Pancreas (tissue), 10 donors: ENCODE measurements at regions not wholly inside any gene's neighbourhood (a gene's known extent, or its start where the extent isn't known, plus 50 kb on each side); places are given as distances from the start of the nearest gene placed in this dataset.

Experiments used
- ATAC-seq, 4 donors: fragments of 200-7000 bp; cut with Tn5 transposase; one replicate each; pipeline versions ENCODE4 v1.8.0 to v1.9.1; 2020; ENCODE audit warnings: mild to moderate bottlenecking in 4 of 4, moderate library complexity in 4 of 4
- DNase-seq, 6 donors: peaks; one replicate each; pipeline ENCODE4 v3.0.0-alpha.2; 2020
- FAIRE-seq: peaks from 2 replicates; lab custom pipeline; 2012; peaks lifted over from hg19 to GRCh38; lab: Jason Lieb, UNC
- H3K27ac ChIP-seq, 4 donors: fragments of 200-600 bp; sonication (generic); 1 replicate in 3 of 4; 2 replicates in 1 of 4; pipeline versions ENCODE4 v1.5.0 to v1.8.0; 2020
- H3K27me3 ChIP-seq, 4 donors: fragments of 200-600 bp; one replicate each; pipeline ENCODE4 v1.8.0; 2021
- H3K36me3 ChIP-seq, 3 donors: fragments of 200-600 bp; sonication (generic) in 1 of 3; one replicate each; pipeline versions ENCODE4 v1.5.0 to v1.8.0; 2020 to 2021
- H3K4me1 ChIP-seq, 3 donors: fragments of 200-600 bp; one replicate each; pipeline ENCODE4 v1.8.0; 2021
- H3K4me3 ChIP-seq, 4 donors: fragments of 200-600 bp; sonication (generic) in 2 of 4; one replicate each; pipeline versions ENCODE4 v1.5.0 to v1.8.0; 2020 to 2021
- H3K9me3 ChIP-seq, 4 donors: fragments of 200-600 bp; one replicate each; pipeline ENCODE4 v1.8.0; 2021
- whole genome bisulfite sequencing, 2 donors: extraction: QIAGEN DNeasy Blood & Tissue Kit; methylation state at CpG; one replicate each; pipeline ENCODE4 v1.1.7; 2013; 5-methylcytosine and 5-hydroxymethylcytosine counted together
- intact Hi-C, 3 donors: fragments of 100-400 bp; cut with DNase I; formaldehyde crosslinking; loops; one replicate each; pipeline versions ENCODE4 v1.11.1 to v1.14.2; 2022
- TF ChIP-seq, protein P1 (sequence below), 4 donors: fragments of 200-600 bp; sonication (generic) in 3 of 4; IDR thresholded peaks; one replicate each; pipeline versions ENCODE4 v1.5.0 to v1.8.0; 2021; ENCODE audit warnings: antibody characterized with exemption in 4 of 4
- donor health status: healthy with polysubstance abuse.
- donor health status: DM: no; HTN: no; CAD: no; lungs with moderate emphysema.
- donor health status: DM: no; HTN: no; CAD: no.
- donor health status: control.
- donor health status: control.
- donor health status: Bipolar disorder and iron deficiency.
- donor health status: DM: yes; HTN: yes; CAD: no.
- donor health status: DM: no; HTN: no; CAD: no.
- donor health status: DM: no; HTN: no; CAD: no.
- donor health status: DM: yes; HTN: yes; CAD: no.

DNA sequence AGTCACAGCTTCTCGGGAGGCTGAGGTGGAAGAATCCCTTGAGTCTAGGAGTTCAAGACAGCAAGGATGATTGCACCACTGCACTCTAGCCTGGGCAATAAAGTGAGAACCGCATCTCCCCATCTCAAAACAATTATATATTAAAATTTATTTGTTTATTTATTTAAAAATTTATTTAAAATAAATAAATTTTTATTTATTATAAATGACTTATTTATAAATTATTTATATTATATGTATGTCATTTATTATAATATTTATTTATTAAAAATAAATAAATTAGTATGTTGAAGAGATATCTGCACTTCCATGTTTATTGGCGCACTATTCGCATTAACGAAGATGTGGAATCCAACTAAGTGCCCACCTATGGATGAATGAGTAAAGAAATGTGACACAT is 683.2 kb upstream of the BRINP3 start:
- no peaks in the 10 kb centered on the region for H3K4me1 ChIP-seq
- intact Hi-C loops, result no loop called here
- FAIRE-seq (peak; percentile 72), ATAC-seq (no peak), DNase-seq (no peak)
- H3K27ac ChIP-seq, result no peak overlapping the region
- no peak overlapping the region for H3K4me3 ChIP-seq
- H3K27me3 ChIP-seq, result no peaks in the 10 kb centered on the region
- H3K9me3 ChIP-seq, result no peaks in the 10 kb centered on the region
- 88 to 91% methylated on average over 5 of the region's 5 CpGs for WGBS, 2 donors
- TF ChIP-seq, protein P1, sequence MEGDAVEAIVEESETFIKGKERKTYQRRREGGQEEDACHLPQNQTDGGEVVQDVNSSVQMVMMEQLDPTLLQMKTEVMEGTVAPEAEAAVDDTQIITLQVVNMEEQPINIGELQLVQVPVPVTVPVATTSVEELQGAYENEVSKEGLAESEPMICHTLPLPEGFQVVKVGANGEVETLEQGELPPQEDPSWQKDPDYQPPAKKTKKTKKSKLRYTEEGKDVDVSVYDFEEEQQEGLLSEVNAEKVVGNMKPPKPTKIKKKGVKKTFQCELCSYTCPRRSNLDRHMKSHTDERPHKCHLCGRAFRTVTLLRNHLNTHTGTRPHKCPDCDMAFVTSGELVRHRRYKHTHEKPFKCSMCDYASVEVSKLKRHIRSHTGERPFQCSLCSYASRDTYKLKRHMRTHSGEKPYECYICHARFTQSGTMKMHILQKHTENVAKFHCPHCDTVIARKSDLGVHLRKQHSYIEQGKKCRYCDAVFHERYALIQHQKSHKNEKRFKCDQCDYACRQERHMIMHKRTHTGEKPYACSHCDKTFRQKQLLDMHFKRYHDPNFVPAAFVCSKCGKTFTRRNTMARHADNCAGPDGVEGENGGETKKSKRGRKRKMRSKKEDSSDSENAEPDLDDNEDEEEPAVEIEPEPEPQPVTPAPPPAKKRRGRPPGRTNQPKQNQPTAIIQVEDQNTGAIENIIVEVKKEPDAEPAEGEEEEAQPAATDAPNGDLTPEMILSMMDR (IDR thresholded peaks at IDR 0.05), result no peak
- no peaks in the 10 kb centered on the region for H3K36me3 ChIP-seq

DNA sequence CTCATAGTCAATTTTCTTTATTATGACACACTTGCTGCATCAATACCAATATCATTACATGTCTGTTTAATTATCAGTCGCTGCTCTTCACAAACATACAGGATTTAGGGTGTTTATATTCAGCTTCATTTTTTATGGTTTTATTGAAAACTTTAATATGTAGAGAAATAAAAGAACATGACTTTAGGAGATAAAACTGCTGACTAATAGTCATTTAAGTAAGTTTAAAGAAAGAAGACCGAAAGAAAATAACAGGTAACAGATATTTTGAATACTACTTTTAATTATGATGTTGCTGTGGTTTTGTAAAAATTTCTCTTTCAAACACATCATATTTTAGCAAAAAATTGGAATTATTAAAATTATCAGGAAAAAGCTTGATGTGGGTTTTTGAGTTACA is 685.1 kb upstream of the BRINP3 start:
- Histone ChIP-seq H3K27me3 (no peaks in the 10 kb centered on the region), H3K4me3 (no peak overlapping the region), H3K27ac (no peak overlapping the region), H3K4me1 (no peaks in the 10 kb centered on the region), H3K9me3 (no peaks in the 10 kb centered on the region), H3K36me3 (no peaks in the 10 kb centered on the region)
- intact Hi-C loops, result no loop called here
- DNase-seq, result no peak
- 66 to 88% methylated on average over 2 of the region's 2 CpGs for WGBS, 2 donors
- peak; percentile 32 for FAIRE-seq
- TF ChIP-seq, protein P1 (IDR thresholded peaks at IDR 0.05), result no peak
- no peak for ATAC-seq

DNA sequence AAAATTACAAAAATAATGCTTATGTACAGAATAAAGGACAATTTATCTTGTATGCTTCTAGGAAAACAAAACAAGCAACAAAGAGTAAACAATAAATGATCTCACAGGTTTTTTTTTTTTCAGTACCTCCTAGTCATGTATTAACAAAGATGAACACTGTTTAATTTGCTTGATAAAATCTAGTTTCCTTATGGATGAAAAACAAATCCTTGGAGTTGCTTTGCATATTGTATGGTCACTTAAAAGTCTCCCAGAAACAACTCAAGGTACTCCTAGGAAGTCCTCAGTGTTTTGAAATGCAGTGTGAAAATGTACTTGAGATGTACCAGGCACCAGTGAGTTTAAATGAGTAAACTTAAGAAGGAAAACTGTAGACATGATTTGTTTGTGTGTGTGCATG is 686.0 kb upstream of the BRINP3 start:
- ATAC-seq, result no peak
- DNase-seq, result no peak
- Histone ChIP-seq H3K36me3 (no peaks in the 10 kb centered on the region), H3K27ac (no peak overlapping the region), H3K9me3 (no peaks in the 10 kb centered on the region), H3K4me1 (no peaks in the 10 kb centered on the region), H3K27me3 (no peaks in the 10 kb centered on the region), H3K4me3 (no peak overlapping the region)
- intact Hi-C loops, result no loop called here
- TF ChIP-seq, protein P1 (IDR thresholded peaks at IDR 0.05), result no peak
- no peak for FAIRE-seq

DNA sequence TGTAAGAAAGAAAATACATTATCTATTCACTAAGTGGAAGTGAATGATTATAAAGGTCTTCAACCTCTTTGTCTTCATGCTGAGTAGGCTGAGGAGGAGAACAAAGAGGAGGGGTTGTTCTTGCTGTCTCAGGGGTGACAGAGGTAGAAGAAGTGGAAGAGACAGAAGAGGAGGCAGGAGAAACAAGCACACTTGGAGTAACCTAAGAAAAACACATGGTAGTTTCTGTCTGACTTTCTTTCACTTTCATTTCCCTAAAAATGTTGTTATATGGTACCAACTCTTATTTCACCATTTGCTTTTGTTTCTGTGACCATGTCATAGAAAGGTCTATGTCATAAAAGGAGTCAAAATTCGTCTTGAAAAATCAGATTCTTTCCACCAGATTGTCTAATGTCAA is 696.6 kb upstream of the BRINP3 start:
- FAIRE-seq (no peak), ATAC-seq (peak in 2 of 4 donors; percentile 29 to 46), DNase-seq (no peak)
- intact Hi-C loops, result no loop called here
- no peaks in the 10 kb centered on the region for H3K9me3 ChIP-seq
- H3K4me3 ChIP-seq, result no peak overlapping the region
- WGBS, 2 donors, result 16 to 25% methylated on average over 1 of the region's 1 CpG
- H3K36me3 ChIP-seq, result no peaks in the 10 kb centered on the region
- no peaks in the 10 kb centered on the region for H3K4me1 ChIP-seq
- TF ChIP-seq, protein P1 (IDR thresholded peaks at IDR 0.05), result no peak
- no peaks in the 10 kb centered on the region for H3K27me3 ChIP-seq
- no peak overlapping the region for H3K27ac ChIP-seq

DNA sequence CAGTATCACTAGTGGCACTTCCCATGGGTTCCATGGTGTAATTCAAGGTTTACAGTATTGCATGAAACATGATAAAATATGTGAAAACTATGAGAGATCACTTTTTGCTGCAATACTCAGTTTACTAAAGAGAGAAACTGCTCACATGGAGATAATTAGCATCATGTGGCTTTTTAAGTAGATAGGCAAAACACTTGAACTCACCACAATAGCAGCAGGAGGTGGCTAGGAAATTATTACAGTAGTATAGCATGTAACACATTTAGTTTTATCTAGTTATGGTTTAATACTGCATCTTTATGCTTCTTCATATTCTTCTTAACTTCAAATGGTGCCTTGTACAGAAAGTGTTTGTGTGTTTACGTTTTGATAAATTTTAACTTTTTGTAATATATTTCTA is 698.5 kb upstream of the BRINP3 start:
- no peaks in the 10 kb centered on the region for H3K4me1 ChIP-seq
- FAIRE-seq (no peak), DNase-seq (no peak), ATAC-seq (no peak)
- H3K4me3 ChIP-seq, result no peak overlapping the region
- no peaks in the 10 kb centered on the region for H3K36me3 ChIP-seq
- TF ChIP-seq, protein P1 (IDR thresholded peaks at IDR 0.05), result no peak
- H3K27me3 ChIP-seq, result no peaks in the 10 kb centered on the region
- WGBS, 2 donors, result 69 to 92% methylated on average over 1 of the region's 1 CpG
- intact Hi-C loops, result no loop called here
- no peaks in the 10 kb centered on the region for H3K9me3 ChIP-seq
- no peak overlapping the region for H3K27ac ChIP-seq
